GM10248 (cell line): ENCODE measurements at regions not wholly inside any gene's neighbourhood (a gene's known extent, or its start where the extent isn't known, plus 50 kb on each side); places are given as distances from the start of the nearest gene placed in this dataset.
"Not testable (repeated sequence)": the region's sequence is repeated elsewhere in the genome, so short reads cannot be mapped to it uniquely, and the experiment has no call there.

Source experiments
- CTCF ChIA-PET: fragments of 300-600 bp; sonication (Branson Sonifier 250); formaldehyde crosslinking; extraction: SDS; loops from one replicate; lab custom pipeline; 2021; ENCODE audit warnings: antibody characterized with exemption; lab: Yijun Ruan, JAX
- POLR2A ChIA-PET: fragments of 350-650 bp; sonication (Branson Sonifier 250); formaldehyde crosslinking; extraction: SDS; loops from one replicate; lab custom pipeline; 2020; ENCODE audit warnings: antibody characterized with exemption; lab: Yijun Ruan, JAX
- DNase-seq: peaks from one replicate; pipeline ENCODE4 v3.0.0; 2012; ENCODE audit errors: extremely low spot score
- TF ChIP-seq, protein P1 (sequence below): IDR thresholded peaks from 2 replicates; pipeline ENCODE4 v1.5.1; 2012; ENCODE audit warnings: mild to moderate bottlenecking, low read depth; ENCODE audit errors: extremely low read depth, missing control alignments, control extremely low read depth

DNA sequence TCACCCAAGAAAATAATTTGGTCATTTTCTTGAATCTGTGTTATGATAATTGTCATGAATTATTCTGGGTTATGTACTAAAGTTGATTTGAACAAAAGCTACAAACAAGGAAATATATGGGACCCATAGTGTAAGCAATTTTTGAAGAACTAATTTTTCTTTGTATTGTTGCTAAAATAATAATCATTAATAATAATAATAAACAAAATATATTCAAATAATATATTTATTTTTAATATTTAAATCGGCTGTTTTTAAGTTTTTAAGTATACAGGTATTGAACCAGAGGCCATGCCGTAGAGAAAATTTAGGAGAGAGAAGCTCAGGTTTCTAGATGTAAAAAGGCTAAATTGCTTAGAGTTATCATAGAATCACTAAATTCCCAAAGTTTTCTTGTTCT lies 747.3 kb downstream of the LUZP2 start:
- ChIA-PET CTCF (no interaction called here), POLR2A (no interaction called here)
- TF ChIP-seq, protein P1, sequence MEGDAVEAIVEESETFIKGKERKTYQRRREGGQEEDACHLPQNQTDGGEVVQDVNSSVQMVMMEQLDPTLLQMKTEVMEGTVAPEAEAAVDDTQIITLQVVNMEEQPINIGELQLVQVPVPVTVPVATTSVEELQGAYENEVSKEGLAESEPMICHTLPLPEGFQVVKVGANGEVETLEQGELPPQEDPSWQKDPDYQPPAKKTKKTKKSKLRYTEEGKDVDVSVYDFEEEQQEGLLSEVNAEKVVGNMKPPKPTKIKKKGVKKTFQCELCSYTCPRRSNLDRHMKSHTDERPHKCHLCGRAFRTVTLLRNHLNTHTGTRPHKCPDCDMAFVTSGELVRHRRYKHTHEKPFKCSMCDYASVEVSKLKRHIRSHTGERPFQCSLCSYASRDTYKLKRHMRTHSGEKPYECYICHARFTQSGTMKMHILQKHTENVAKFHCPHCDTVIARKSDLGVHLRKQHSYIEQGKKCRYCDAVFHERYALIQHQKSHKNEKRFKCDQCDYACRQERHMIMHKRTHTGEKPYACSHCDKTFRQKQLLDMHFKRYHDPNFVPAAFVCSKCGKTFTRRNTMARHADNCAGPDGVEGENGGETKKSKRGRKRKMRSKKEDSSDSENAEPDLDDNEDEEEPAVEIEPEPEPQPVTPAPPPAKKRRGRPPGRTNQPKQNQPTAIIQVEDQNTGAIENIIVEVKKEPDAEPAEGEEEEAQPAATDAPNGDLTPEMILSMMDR: no peak
- DNase-seq: no peak

DNA sequence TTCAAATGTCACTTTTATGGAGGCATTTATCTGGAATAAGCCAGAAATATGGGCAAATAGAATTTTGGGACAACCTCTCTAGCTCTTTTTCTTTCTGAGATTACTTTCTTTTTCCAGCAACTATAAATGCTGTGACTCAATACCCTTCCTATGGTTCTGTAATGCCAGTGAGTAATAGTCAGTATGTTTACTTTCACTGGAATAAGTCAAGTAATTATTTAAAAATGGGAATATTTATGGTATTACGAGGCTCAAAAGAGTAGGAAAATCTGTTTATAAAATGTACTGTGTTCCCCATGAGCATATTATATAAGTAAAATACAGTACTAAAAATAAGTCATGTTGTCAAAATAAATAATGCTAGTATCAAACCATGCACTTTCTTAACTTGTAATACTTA lies 750.5 kb downstream of the LUZP2 start:
- no peak for DNase-seq
- ChIA-PET CTCF (no interaction called here), POLR2A (no interaction called here)
- TF ChIP-seq, protein P1: no peak

GRCh38 chr11:25252854-25253253 lies 756.0 kb downstream of the LUZP2 start:
- TF ChIP-seq, protein P1: no peak
- POLR2A ChIA-PET: no interaction called here
- DNase-seq: no peak
- CTCF ChIA-PET: no interaction called here

GRCh38 chr11:25263861-25264260 lies 767.0 kb downstream of the LUZP2 start:
- POLR2A ChIA-PET, CTCF ChIA-PET, DNase-seq: not testable (repeated sequence)

DNA sequence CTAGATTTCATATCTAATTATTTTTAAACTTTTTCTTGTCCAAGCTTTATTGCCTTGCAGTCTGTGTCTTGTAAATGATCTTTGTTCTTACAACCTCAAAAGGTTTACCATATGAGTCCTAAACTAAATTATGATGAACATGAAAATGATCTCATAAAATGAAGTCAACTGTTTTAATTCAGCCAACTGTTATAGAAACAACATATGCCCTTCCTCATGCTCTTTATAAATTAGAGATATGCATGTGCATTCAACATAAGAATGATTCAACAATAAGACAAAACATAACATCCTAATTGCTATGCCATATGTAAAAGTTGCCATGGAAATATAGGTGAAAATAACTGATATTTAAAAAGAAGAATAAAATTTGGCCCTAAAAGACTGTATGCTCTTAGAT lies 774.4 kb downstream of the LUZP2 start:
- CTCF ChIA-PET: no interaction called here

GRCh38 chr11:25272214-25272613 lies 775.4 kb downstream of the LUZP2 start:
- POLR2A ChIA-PET: no interaction called here
- TF ChIP-seq, protein P1: no peak
- CTCF ChIA-PET: no interaction called here
- DNase-seq: no peak

More for the DNA sequence above, 774.4 kb downstream of the LUZP2 start:
- DNase-seq: no peak
- POLR2A ChIA-PET: no interaction called here
- TF ChIP-seq, protein P1: no peak

- CTCF ChIA-PET, POLR2A ChIA-PET, DNase-seq: not testable (repeated sequence)
These were observed 784.0 kb downstream of the LUZP2 start for GRCh38 chr11:25280821-25281220.

GRCh38 chr11:25293166-25293565 lies 796.3 kb downstream of the LUZP2 start:
- CTCF ChIA-PET: no interaction called here
- POLR2A ChIA-PET: no interaction called here
- TF ChIP-seq, protein P1: no peak
- no peak for DNase-seq
